Activated T-helper 9 cell treated with anti-CD3 and anti-CD28 coated beads, Interleukin-2, amount 50 U/mL, for 16 hours (primary cell): ENCODE measurements at regions not wholly inside any gene's neighbourhood (a gene's known extent, or its start where the extent isn't known, plus 50 kb on each side); places are given as distances from the start of the nearest gene placed in this dataset.

Experiments used
- DNase-seq: peaks from one replicate; pipeline ENCODE4 v3.0.0-alpha.2; 2020; ENCODE audit warnings: low read depth

GRCh38 chr12:89821896-89822295, 113.3 kb upstream of the ATP2B1 start:
- no peak for DNase-seq

- DNase-seq: no peak
Measured at GRCh38 chr12:89817501-89818226, 109.0 kb upstream of the ATP2B1 start.

DNA sequence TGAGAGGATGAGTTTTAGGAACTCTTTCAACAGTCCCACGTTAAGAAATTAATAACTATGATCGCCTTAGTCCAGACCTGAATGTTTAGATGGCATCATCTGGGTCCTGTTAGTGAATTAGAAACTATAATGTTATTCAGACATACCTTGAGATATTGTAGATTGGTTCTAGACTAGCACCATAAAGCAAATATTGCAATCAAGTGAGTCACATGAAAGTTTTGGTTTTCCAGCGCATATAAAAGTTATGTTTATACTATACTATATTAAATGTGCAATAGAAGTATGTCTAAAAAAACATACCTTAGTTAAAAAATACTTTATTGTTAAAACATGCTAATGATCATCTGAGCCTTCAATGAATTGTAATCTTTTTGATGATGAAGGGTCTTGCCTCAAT, 106.6 kb upstream of the ATP2B1 start:
- no peak for DNase-seq

DNA sequence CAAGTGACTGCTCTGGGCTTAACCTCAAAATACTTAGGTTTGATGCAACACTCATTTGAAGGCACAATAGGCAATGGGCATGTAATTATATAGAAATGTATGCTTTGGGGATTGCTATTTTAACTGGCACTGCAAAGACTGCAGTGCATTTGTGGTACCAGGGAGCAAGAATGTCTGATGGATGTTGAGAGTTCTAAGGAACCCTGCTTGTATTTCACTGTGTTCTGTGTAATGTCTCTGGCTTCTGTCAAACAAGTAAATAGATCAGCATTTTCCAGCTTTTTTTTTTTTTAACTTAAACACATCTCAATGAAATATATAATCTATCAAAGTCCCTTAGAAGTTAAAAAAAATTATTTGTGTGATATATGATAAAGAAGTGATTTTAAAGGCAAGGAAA, 94.8 kb upstream of the ATP2B1 start:
- DNase-seq: no peak

DNA sequence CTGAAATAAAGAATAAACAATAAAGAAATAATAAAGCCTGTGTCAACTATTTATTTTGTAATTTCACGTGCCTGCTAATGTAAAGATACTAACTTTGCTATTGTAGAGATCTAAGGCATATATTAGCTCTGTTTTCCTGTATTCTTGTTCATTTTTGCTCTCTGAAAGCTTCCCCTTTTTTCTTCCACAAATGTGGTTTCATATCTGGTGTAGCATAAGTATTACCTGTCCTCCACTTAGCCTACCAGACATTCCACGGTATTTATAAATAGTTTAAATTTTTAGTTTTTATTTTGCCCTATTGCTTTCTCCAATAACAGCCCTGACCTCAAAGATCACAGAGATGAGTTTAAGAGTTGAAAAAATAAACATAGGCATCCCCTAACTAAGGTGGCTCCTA, 92.6 kb upstream of the ATP2B1 start:
- DNase-seq: no peak

DNA sequence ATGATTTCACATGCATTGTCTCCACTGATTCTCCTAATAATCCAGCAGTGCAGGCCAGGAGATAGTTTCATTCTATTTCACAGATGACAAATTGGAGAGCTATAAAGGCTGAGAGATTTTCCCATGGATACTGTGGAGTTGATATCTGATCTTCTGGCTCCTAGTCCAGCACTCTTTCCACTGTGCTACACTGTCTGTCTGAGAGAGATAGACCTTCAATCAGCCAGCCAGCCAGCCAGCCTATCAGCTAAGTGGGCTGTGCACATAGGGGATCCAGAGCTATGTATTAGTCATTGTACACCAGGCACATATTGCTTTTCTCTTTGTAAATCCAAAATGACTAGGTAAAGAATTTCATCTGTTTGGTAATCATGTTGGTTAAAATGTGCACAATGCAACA, 91.8 kb upstream of the ATP2B1 start:
- DNase-seq: no peak

- no peak for DNase-seq
Measured at GRCh38 chr12:89799316-89799715, 90.7 kb upstream of the ATP2B1 start.

- DNase-seq: no peak
Measured at GRCh38 chr12:89797436-89797835, 88.8 kb upstream of the ATP2B1 start.

GRCh38 chr12:89796798-89797382, 88.3 kb upstream of the ATP2B1 start:
- no peak for DNase-seq

DNA sequence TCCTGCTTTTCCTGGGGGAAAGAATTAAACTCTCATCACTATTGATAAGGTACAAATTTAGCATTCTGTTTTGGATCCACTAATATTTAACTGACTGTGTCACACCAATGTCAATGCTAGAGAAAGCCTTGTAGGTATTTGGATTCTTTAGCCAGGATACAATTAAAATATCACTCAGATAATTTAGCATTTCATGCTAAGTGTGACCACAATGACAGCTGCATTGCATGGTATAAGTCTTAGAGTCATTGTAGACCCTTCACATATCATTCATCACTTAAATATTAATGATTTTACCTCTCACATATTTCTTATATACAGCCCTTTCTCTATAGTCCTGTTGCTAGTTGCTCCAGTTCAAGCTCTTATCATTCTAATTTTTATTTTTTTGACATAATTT, 85.3 kb upstream of the ATP2B1 start:
- DNase-seq: no peak

DNA sequence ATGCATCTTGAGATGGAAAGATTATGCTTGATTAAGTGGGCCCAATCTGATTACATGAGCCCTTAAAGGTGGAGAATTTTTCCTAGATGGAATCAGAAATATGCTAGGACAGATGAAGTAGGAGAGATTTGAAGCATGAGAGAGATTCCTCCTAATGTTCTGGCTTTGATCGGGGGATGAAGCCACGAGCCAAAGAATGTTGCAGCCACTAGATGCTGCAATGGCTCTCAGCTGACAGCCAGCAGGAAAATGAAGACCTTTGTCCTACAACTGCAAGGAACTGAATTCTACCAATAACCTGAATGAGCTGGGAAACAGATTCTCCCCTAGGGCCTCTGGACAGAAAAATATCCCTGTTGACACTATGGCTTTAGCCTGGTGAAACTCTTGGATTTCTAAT, 82.6 kb upstream of the ATP2B1 start:
- no peak for DNase-seq

GRCh38 chr12:89789862-89790261, 81.2 kb upstream of the ATP2B1 start:
- DNase-seq: no peak

GRCh38 chr12:89787763-89788162, 79.1 kb upstream of the ATP2B1 start:
- DNase-seq: no peak

DNA sequence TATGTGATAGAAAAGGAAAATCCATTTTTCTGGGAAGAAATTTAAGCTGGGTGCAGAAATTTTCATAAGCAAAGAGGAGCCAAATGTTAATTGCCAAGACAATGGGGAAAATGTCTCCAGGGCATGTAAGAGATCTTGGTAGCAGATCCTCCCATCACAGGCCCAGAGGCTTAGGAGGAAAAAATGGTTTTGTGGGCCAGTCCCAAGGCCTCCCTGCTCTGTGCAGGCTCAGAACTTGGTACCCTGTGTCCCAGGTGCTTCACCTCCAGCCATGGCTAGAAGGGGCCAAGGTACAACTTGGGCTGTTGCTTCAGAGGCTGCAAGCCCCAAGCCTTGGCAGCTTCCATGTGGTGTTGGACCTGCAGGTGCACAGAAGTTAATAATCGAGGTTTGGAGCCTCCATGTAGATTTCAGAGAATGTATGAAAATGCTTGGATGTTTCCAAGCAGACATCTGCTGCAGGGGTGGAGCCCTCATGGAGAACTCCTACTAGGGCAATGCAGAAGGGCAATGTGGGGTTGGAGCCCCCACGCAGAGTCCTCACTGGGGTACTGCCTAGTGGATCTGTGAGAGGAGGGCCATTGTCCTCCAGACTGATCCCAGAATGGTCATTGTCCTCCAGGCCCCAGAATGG, 77.7 kb upstream of the ATP2B1 start:
- no peak for DNase-seq

DNA sequence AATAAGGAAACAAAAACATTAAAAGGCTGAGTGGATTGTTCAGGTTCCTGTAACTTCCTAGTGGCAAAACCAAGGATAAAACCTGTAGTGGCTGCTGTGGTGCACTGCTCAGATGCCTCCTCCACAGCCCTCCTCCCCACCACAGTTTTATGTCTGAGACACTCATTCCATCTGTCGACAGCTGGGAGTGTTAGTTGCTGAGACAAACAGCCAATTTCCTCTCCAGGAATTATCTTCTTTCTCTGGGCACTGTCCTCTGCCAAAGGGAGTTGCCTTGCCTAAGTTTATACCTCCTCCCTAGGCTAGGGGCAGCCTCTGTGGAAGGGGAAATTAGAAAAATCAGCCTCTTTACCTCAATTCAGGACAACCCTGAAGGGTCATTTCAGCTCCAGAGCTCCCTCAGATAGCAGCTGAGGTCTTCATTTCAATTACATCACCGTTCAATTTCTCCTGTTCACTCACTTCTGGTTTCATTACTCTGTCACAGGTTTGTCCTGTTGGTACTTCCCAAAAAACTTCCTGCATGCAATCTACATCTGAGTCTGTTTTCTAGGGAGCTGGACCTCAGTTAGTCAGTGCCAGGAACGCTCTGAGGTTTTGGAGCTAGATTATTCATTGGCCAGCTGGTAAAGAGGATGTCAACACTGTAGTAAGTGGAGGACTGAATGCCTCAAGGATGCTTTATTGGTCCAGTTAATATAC, 74.9 kb upstream of the ATP2B1 start:
- DNase-seq: no peak

DNA sequence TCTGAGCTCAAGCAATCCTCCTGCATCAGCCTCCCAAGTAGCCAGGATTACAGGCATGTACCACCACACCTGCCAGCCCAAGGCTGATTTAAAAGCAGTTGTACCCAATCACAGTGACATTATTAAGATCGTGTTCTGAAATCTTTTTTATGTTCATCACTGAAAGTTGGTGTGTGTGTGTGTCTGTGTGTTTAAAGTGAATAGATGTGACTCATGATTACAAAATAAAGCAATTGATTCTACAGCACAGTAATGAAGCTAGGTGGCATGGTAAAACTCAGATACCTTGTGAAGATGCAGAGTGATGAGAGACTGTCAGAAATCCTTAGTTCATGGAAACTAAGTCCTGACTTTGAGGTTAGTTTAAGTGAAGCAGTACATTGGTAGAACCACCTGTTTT, 74.2 kb upstream of the ATP2B1 start:
- no peak for DNase-seq

DNA sequence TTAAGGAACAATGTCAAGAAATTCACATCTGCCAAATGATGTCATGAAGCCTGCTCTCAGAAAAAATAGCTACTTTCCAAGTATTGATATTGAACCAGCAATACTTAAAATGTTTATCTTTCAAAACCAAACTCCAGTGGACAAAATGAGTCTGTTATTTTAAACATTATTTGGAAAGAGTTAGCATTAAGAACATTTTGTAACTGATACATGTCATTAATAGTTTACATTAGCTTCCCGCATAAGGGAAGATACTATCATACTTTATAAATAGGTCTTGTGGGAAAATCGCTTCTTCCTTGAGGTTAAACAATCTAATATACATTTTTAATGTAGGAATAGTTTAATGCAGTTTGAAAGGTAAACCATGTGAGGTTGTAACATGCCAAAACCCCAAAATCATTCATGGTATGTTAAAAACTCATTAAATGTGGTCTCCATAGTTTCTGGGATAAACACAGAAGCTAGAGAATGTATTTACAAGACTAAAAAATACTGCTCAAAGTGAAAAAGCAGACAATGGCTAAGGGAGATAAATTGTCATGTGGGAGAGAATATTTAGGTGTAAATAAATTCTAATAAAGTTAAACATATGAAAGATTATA, 73.4 kb upstream of the ATP2B1 start:
- no peak for DNase-seq

DNA sequence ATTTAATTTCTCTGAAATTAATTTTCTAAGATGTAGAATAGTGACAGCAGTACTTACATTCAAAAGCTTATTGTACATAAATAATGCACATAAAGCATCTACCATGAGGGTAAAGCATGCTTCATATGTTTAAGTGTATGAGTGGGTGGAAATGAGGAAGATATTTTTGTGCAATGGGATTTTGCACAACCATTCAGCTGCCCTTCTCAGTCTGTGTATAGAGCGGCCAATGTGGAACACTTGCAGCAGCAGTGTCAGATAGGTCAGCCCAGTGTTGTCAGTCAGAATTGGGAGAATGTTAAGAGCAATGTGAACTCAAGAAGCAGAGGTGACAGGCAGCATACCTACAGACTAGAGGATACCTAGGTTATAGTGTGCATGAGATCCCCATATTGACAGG, 72.5 kb upstream of the ATP2B1 start:
- DNase-seq: no peak

DNA sequence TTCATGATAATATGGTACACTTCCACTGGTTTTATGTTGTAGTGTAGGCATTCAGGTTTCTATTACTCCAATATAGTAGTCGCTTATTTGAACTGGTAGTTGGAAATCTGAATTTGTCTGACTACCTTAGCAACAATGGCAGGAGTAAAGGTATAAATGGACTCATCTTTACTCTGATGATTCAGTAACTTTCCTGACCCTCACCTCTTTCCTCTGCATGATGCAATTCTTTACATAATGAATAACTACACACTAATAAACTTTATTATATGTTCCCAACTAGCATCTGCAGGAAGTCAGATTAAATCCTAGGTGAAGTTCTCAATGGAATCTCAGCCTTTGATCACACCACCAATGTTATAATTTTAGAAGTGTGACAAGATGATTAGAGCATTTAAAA, 70.5 kb upstream of the ATP2B1 start:
- no peak for DNase-seq

DNA sequence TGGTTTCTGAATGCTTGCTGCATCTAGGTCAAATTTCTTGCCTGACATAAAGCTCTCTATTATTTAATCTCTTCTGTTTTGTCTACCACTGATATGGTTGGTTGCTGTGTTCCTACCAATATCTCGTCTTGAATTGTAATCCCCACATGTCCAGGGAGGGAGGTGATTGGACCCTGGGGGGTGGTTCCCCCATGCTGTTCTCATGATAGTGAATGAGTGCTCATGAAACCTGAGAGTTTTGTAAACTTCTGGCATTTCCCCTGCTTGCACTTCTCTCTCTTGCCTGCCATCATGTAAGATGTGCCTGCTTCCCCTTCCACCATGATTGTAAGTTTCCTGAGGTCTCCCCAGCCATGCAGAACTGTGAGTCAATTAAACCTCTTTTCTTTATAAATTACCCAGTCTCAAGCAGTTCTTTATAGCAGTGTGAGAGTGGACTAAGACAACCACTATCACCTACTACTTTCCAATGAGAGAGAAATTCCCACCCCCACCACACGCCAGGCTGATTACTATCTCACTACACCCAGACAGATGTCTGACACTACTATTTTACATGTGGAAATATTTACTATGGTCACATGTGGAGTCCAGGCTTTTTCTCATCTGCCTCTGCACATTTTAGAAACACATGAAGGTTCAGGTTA, 69.2 kb upstream of the ATP2B1 start:
- DNase-seq: no peak

DNA sequence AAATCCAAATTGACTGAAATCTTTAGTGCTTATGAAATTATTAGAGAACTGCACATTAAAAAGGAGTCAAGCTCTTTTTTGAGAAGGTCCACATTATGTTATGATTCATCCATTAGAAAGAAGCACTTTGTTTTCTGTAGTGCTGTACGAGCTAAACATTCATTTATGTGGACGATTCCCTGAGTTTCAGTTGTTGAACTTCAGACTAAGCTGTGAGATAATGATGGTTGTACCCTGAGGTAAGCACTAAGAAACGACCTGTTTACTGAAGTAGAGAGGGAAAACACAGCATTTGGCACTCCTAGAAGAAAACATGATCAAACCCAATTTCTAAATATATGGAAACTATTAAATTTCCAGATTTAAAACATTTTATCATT, 67.3 kb upstream of the ATP2B1 start:
- no peak for DNase-seq
